K562 (cell line): ENCODE measurements at regions not wholly inside any gene's neighbourhood (a gene's known extent, or its start where the extent isn't known, plus 50 kb on each side); places are given as distances from the start of the nearest gene placed in this dataset.

Source experiments
- ATAC-seq: fragments of 200-7000 bp; cut with Tn5 transposase; 3 replicates; pipeline ENCODE4 v1.9.1; 2020; ENCODE audit warnings: moderate library complexity
- BruUV-seq: library from RNA; stranded (reverse); fragments of 400-500 nt; replicated peaks from 2 replicates; lab custom pipeline; 2021; lab: Mats Ljungman, UMichigan
- CTCF ChIA-PET: fragments of 300-600 bp; formaldehyde crosslinking; extraction: SDS; loops from one replicate; lab custom pipeline; 2021; ENCODE audit warnings: low intra/inter-chr PET ratio; lab: Yijun Ruan, JAX
- POLR2A ChIA-PET: fragments of 300-600, 350-650 bp; sonication (Branson Sonifier 250); formaldehyde crosslinking; extraction: SDS; loops from one replicate; lab custom pipeline; 2021; ENCODE audit warnings: antibody characterized with exemption, inconsistent platforms; lab: Yijun Ruan, JAX
- DNase-seq, 4 experiments: peaks; one replicate each; pipeline versions ENCODE4 v3.0.0 to v3.0.0-alpha.2; 2011 to 2018; ENCODE audit warnings: low spot score in 3 of 4, mixed read lengths in 3 of 4; ENCODE audit errors: extremely low read depth in 1 of 4
- FAIRE-seq: peaks from 2 replicates; lab custom pipeline; 2011; peaks lifted over from hg19 to GRCh38; lab: Jason Lieb, UNC
- H2AFZ ChIP-seq: 2 replicates; pipeline ENCODE4 v1.6.0; 2011; ENCODE audit warnings: low read depth, low read length, control low read depth, inconsistent platforms
- H3K27ac ChIP-seq: fragments of 200-600 bp; 3 replicates; pipeline ENCODE4 v1.8.0; 2011; ENCODE audit warnings: low read depth, mild to moderate bottlenecking, control low read depth, inconsistent platforms, low read length, moderate library complexity, mixed read lengths; ENCODE audit errors: extremely low read depth
- H3K27me3 ChIP-seq, 2 experiments: fragments of 300-600 bp in 1 of 2; 2 replicates in 1 of 2; 3 replicates in 1 of 2; pipeline versions ENCODE4 v1.6.0 to v1.8.0; 2011; ENCODE audit warnings: inconsistent platforms in 2 of 2, low read length in 2 of 2, mild to moderate bottlenecking in 1 of 2, mixed read lengths in 1 of 2, moderate library complexity in 1 of 2; ENCODE audit not compliant: control insufficient read depth in 2 of 2, insufficient read depth in 2 of 2
- H3K36me3 ChIP-seq: fragments of 300-600 bp; 3 replicates; pipeline ENCODE4 v1.8.0; 2011; ENCODE audit warnings: mild to moderate bottlenecking, low read length, inconsistent platforms; ENCODE audit not compliant: control insufficient read depth, insufficient read depth
- H3K4me1 ChIP-seq, 2 experiments: fragments of 200-600 bp in 1 of 2; replicated peaks in 1 of 2; 2 replicates in 1 of 2; 3 replicates in 1 of 2; pipeline versions ENCODE4 v1.5.1 to v1.8.0; 2011; ENCODE audit warnings: inconsistent platforms in 2 of 2, low read length in 2 of 2, mild to moderate bottlenecking in 1 of 2, mixed read lengths in 1 of 2, moderate library complexity in 1 of 2; ENCODE audit not compliant: control insufficient read depth in 2 of 2, insufficient read depth in 2 of 2
- H3K4me2 ChIP-seq: 2 replicates; pipeline ENCODE4 v1.6.1; 2011; ENCODE audit warnings: low read length, control low read depth, inconsistent platforms, mixed read lengths; ENCODE audit not compliant: insufficient read depth
- H3K4me3 ChIP-seq: fragments of 200-600 bp; sonication (generic), shearing (Covaris generic); 2 replicates; pipeline ENCODE4 v1.5.1; 2016; ENCODE audit warnings: control low read depth, inconsistent platforms
- H3K79me2 ChIP-seq: fragments of 200-600 bp; 3 replicates; pipeline ENCODE4 v1.8.0; 2011; ENCODE audit warnings: low read length, inconsistent platforms; ENCODE audit not compliant: control insufficient read depth, insufficient read depth
- H3K9ac ChIP-seq, 2 experiments: 2 replicates each; pipeline versions ENCODE4 v1.6.0 to v1.6.1; 2011; ENCODE audit warnings: low read depth in 2 of 2, low read length in 2 of 2, control low read depth in 1 of 2, inconsistent platforms in 1 of 2, mild to moderate bottlenecking in 1 of 2, mixed read lengths in 1 of 2; ENCODE audit not compliant: insufficient read depth in 1 of 2
- H3K9me1 ChIP-seq: one replicate; pipeline ENCODE4 v1.6.0; 2011; ENCODE audit warnings: inconsistent platforms, mild to moderate bottlenecking, low read length, moderate library complexity; ENCODE audit not compliant: control insufficient read depth, insufficient read depth
- H3K9me3 ChIP-seq: replicated peaks from 2 replicates; pipeline ENCODE4 v1.5.1; 2011; ENCODE audit warnings: low read depth, low read length, inconsistent platforms; ENCODE audit not compliant: control insufficient read depth, insufficient read depth
- H4K20me1 ChIP-seq: replicated peaks from 2 replicates; pipeline ENCODE4 v1.6.1; 2011; ENCODE audit warnings: low read length, inconsistent platforms, mixed read lengths; ENCODE audit not compliant: control insufficient read depth, insufficient read depth
- ARNT ChIP-seq, 2 experiments: fragments of 450-650 bp; IDR thresholded peaks; 2 replicates each; pipeline ENCODE4 v1.6.1; 2016; ENCODE audit warnings: mild to moderate bottlenecking in 1 of 2
- CHCHD3 ChIP-seq: fragments of 250-450 bp; sonication (Bioruptor Pico); IDR thresholded peaks from 2 replicates; pipeline ENCODE4 v2.1.2; 2022; ENCODE audit warnings: mild to moderate bottlenecking
- ETV1 ChIP-seq: fragments of 450-650 bp; conservative IDR thresholded peaks from 2 replicates; pipeline ENCODE4 v1.6.1; 2016; ENCODE audit warnings: missing genetic modification characterization, control low read depth, low read depth, missing compliant biosample characterization
- GABPB2 ChIP-seq: fragments of 250-450 bp; sonication (Bioruptor Pico); conservative IDR thresholded peaks from 2 replicates; pipeline ENCODE4 v1.5.1; 2021; ENCODE audit warnings: mild to moderate bottlenecking
- MCM7 ChIP-seq, 2 experiments: fragments of 450-650 bp; IDR thresholded peaks; 2 replicates each; pipeline ENCODE4 v1.6.1; 2016 to 2018
- MED1 ChIP-seq: sonication (generic); formaldehyde crosslinking; IDR thresholded peaks from 2 replicates; pipeline ENCODE4 v1.8.1; 2023; ENCODE audit warnings: missing genetic modification reagents, borderline replicate concordance
- TSC22D4 ChIP-seq: fragments of 450-650 bp; IDR thresholded peaks from 2 replicates; pipeline ENCODE4 v1.6.1; 2016; ENCODE audit warnings: missing genetic modification characterization, missing biosample characterization, control low read depth
- WGBS: fragments of 100-300 bp; shearing (Covaris generic); methylation state at CpG from one replicate; pipeline ENCODE4 v1.1.6; 2016; ENCODE audit warnings: low coverage, mixed read lengths; ENCODE audit not compliant: insufficient coverage; ENCODE audit errors: missing lambda C conversion rate; 5-methylcytosine and 5-hydroxymethylcytosine counted together
- in situ Hi-C: fragments of 300-500 bp; cut with MboI; formaldehyde crosslinking; loops from 4 replicates; pipeline ENCODE4 v1.15.0; 2018; ENCODE audit warnings: inconsistent platforms, mixed read lengths
- intact Hi-C: fragments of 100-400 bp; cut with micrococcal nuclease; formaldehyde crosslinking; loops from 2 replicates; pipeline ENCODE4 v1.14.2; 2022
- TF ChIP-seq, protein P1 (sequence below): fragments of 450-650 bp; IDR thresholded peaks from 2 replicates; pipeline ENCODE4 v1.6.1; 2016
- TF ChIP-seq, protein P2 (sequence below): fragments of 250-450 bp; sonication (Bioruptor Pico); IDR thresholded peaks from 2 replicates; pipeline ENCODE4 v1.8.0; 2022; ENCODE audit warnings: inconsistent platforms
- TF ChIP-seq, protein P3 (sequence below): IDR thresholded peaks from 2 replicates; pipeline ENCODE4 v1.6.1; 2014; ENCODE audit warnings: antibody characterized with exemption
- TF ChIP-seq, protein P4 (sequence below): sonication (generic); formaldehyde crosslinking; IDR thresholded peaks from 2 replicates; pipeline ENCODE4 v1.8.1; 2022; ENCODE audit warnings: missing genetic modification reagents
- TF ChIP-seq, protein P5 (sequence below): fragments of 250-450 bp; sonication (Bioruptor Pico); IDR thresholded peaks from 2 replicates; pipeline ENCODE4 v1.5.0; 2021; ENCODE audit warnings: mild to moderate bottlenecking, moderate library complexity
- TF ChIP-seq, protein P6 (sequence below): fragments of 250-450 bp; sonication (Bioruptor Pico); IDR thresholded peaks from 2 replicates; pipeline ENCODE4 v1.5.1; 2021; ENCODE audit warnings: mild to moderate bottlenecking

DNA sequence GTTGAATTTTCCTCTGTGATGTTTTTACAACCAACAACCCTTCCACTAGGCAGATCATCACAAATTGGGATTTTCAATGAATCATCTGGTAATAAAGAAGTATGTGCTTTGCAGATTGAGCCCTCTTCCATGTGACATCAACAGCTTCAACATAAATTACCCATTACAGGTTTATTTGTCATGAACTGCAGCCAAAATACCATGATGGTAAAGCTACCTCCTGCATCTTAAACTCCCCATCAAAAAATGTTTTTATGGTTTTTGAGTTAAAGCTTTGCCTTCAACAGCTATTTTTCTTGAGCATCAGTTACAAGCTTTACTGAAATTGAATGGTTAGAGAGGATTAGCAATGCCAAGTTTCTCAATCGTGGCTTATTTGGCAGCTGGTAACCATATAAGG lies 211.4 kb upstream of the TUSC1 start:
- no peak overlapping the region for H2AFZ ChIP-seq
- no peak for TF ChIP-seq TSC22D4 (tag)
- TF ChIP-seq, protein P1, sequence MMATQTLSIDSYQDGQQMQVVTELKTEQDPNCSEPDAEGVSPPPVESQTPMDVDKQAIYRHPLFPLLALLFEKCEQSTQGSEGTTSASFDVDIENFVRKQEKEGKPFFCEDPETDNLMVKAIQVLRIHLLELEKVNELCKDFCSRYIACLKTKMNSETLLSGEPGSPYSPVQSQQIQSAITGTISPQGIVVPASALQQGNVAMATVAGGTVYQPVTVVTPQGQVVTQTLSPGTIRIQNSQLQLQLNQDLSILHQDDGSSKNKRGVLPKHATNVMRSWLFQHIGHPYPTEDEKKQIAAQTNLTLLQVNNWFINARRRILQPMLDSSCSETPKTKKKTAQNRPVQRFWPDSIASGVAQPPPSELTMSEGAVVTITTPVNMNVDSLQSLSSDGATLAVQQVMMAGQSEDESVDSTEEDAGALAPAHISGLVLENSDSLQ, result no peak
- TF ChIP-seq, protein P2, sequence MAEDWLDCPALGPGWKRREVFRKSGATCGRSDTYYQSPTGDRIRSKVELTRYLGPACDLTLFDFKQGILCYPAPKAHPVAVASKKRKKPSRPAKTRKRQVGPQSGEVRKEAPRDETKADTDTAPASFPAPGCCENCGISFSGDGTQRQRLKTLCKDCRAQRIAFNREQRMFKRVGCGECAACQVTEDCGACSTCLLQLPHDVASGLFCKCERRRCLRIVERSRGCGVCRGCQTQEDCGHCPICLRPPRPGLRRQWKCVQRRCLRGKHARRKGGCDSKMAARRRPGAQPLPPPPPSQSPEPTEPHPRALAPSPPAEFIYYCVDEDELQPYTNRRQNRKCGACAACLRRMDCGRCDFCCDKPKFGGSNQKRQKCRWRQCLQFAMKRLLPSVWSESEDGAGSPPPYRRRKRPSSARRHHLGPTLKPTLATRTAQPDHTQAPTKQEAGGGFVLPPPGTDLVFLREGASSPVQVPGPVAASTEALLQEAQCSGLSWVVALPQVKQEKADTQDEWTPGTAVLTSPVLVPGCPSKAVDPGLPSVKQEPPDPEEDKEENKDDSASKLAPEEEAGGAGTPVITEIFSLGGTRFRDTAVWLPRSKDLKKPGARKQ (CRISPR knock-in tag), result no peak
- TF ChIP-seq GABPB2, result no peak
- TF ChIP-seq MED1 (CRISPR knock-in tag), result no peak
- TF ChIP-seq MCM7 (IDR thresholded peaks at IDR 0.05), result no peak
- TF ChIP-seq, protein P3, sequence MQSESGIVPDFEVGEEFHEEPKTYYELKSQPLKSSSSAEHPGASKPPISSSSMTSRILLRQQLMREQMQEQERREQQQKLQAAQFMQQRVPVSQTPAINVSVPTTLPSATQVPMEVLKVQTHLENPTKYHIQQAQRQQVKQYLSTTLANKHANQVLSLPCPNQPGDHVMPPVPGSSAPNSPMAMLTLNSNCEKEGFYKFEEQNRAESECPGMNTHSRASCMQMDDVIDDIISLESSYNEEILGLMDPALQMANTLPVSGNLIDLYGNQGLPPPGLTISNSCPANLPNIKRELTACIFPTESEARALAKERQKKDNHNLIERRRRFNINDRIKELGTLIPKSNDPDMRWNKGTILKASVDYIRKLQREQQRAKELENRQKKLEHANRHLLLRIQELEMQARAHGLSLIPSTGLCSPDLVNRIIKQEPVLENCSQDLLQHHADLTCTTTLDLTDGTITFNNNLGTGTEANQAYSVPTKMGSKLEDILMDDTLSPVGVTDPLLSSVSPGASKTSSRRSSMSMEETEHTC, result no peak
- TF ChIP-seq, protein P4, sequence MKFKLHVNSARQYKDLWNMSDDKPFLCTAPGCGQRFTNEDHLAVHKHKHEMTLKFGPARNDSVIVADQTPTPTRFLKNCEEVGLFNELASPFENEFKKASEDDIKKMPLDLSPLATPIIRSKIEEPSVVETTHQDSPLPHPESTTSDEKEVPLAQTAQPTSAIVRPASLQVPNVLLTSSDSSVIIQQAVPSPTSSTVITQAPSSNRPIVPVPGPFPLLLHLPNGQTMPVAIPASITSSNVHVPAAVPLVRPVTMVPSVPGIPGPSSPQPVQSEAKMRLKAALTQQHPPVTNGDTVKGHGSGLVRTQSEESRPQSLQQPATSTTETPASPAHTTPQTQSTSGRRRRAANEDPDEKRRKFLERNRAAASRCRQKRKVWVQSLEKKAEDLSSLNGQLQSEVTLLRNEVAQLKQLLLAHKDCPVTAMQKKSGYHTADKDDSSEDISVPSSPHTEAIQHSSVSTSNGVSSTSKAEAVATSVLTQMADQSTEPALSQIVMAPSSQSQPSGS (CRISPR knock-in tag), result no peak
- TF ChIP-seq, protein P5, sequence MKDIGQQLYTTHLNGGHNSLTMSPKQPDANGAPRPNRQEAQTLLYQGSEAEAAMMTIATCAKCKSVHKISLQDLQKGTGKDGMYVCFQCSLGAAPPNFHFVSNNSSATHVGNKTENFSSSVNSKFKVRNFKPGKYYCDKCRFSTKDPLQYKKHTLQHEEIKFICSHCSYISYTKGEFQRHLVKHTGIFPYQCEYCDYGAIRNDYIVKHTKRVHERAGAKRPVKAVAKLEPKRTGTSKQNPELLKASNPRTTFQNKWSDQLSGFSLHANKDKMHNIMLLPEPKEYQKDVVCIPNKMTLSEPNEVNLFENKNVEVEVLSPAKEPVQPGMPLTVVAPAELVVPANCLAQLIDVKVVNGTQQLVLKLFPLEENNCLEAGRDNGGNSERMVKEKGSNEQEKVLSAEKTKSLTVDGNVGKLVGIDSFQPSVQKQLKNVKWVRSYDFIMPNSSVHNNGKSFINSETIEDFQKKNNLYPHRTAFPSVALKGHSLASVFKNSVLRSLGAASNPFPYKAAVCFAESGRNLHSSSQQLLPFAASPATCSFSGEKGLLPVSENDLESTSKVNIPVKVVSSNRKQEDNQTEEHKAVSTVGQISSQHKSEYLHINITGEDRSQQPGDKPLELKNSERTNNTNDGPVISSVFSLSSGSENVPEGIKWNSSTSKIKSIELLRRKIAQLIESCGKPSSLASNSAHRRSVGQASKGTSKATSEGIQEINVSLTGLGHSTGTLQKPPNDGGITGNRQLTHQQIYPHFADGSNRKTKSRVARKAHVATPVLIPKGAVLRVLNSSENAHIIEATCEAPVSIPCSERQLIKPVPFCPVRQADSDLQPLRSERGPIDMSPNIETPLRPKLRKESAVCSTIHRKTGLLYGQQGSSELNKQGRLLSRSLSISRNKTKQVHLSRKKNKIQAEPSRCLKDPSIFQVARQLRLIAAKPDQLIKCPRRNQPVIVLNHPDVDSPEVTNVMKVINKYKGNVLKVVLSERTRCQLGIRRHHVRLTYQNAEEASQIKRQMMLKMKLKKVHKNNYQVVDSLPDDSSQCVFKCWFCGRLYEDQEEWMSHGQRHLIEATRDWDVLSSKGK, result no peak
- TF ChIP-seq ETV1, result no peak
- TF ChIP-seq, protein P6, sequence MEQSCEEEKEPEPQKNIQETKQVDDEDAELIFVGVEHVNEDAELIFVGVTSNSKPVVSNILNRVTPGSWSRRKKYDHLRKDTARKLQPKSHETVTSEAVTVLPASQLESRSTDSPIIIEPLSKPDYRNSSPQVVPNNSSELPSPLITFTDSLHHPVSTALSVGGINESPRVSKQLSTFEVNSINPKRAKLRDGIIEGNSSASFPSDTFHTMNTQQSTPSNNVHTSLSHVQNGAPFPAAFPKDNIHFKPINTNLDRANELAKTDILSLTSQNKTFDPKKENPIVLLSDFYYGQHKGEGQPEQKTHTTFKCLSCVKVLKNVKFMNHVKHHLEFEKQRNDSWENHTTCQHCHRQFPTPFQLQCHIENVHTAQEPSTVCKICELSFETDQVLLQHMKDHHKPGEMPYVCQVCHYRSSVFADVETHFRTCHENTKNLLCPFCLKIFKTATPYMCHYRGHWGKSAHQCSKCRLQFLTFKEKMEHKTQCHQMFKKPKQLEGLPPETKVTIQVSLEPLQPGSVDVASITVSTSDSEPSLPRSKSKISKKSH (CRISPR knock-in tag), result no peak
- no peak for TF ChIP-seq CHCHD3 (CRISPR knock-in tag)
- no peak for TF ChIP-seq ARNT (IDR thresholded peaks at IDR 0.05)

More for the DNA sequence above, 211.4 kb upstream of the TUSC1 start:
- CTCF ChIA-PET, result no interaction called here
- H3K4me2 ChIP-seq, result no peak overlapping the region
- H3K4me3 ChIP-seq, result no peak overlapping the region
- POLR2A ChIA-PET, result no interaction called here
- WGBS, result no CpG with 5 or more reads among the region's 1 CpG
- DNase-seq (no peak), ATAC-seq (no peak), FAIRE-seq (no peak)
- intact Hi-C loops, result no loop called here
- no peak overlapping the region for H3K27ac ChIP-seq
- no peaks in the 10 kb centered on the region for H3K4me1 ChIP-seq
- no peaks in the 10 kb centered on the region for H3K79me2 ChIP-seq
- H3K9me3 ChIP-seq, result no peaks in the 10 kb centered on the region
- no peaks in the 10 kb centered on the region for H3K36me3 ChIP-seq
- H3K9me1 ChIP-seq, result no peaks in the 10 kb centered on the region
- no TSS peak for BruUV-seq
- H3K27me3 ChIP-seq, result no peaks in the 10 kb centered on the region
- H3K9ac ChIP-seq, result no peak overlapping the region
- in situ Hi-C loops, result no loop called here
- H4K20me1 ChIP-seq, result no peaks in the 10 kb centered on the region
